PC-3 (cell line): ENCODE measurements at regions not wholly inside any gene's neighbourhood (a gene's known extent, or its start where the extent isn't known, plus 50 kb on each side); places are given as distances from the start of the nearest gene placed in this dataset.
"Not testable (repeated sequence)": the region's sequence is repeated elsewhere in the genome, so short reads cannot be mapped to it uniquely, and the experiment has no call there.

Source experiments
- ATAC-seq: fragments of 200-7000 bp; cut with Tn5 transposase; 2 replicates; pipeline ENCODE4 v1.9.1; 2020; ENCODE audit warnings: mild to moderate bottlenecking, moderate library complexity
- BruUV-seq: library from RNA; stranded (reverse); fragments of 400-500 nt; replicated peaks from 2 replicates; lab custom pipeline; 2021; lab: Mats Ljungman, UMichigan
- CTCF ChIA-PET: fragments of 300-600 bp; sonication (Branson Sonifier 250); formaldehyde crosslinking; loops from one replicate; lab custom pipeline; 2022; ENCODE audit warnings: antibody characterized with exemption; lab: Charles Lee
- POLR2A ChIA-PET: fragments of 300-600 bp; sonication (Branson Sonifier 250); formaldehyde crosslinking; loops from one replicate; lab custom pipeline; 2022; ENCODE audit warnings: antibody characterized with exemption; ENCODE audit not compliant: unreplicated experiment; lab: Charles Lee
- DNase-seq: peaks from one replicate; pipeline ENCODE4 v3.0.0-alpha.2; 2015
- H2AFZ ChIP-seq: fragments of 300-600 bp; sonication (generic); 2 replicates; pipeline ENCODE4 v1.6.0; 2016; ENCODE audit warnings: antibody characterized with exemption, low read length
- H3F3A ChIP-seq: fragments of 300-600 bp; sonication (generic); one replicate; pipeline ENCODE4 v1.6.0; 2017; ENCODE audit warnings: antibody characterized with exemption, low read length, control low read depth, mild to moderate bottlenecking; ENCODE audit not compliant: unreplicated experiment
- H3K27ac ChIP-seq: fragments of 300-600 bp; sonication (generic); 2 replicates; pipeline ENCODE4 v1.5.1; 2016; ENCODE audit warnings: mild to moderate bottlenecking, low read length
- H3K27me3 ChIP-seq: fragments of 300-600 bp; sonication (generic); 2 replicates; pipeline ENCODE4 v1.6.1; 2016; ENCODE audit warnings: low read length, mixed read lengths
- H3K36me3 ChIP-seq: fragments of 300-600 bp; sonication (generic); 2 replicates; pipeline ENCODE4 v1.6.1; 2016; ENCODE audit warnings: low read depth, mixed run types, low read length, mixed read lengths
- H3K4me1 ChIP-seq: fragments of 300-600 bp; sonication (generic); 2 replicates; pipeline ENCODE4 v1.5.1; 2016; ENCODE audit warnings: low read length; ENCODE audit not compliant: insufficient read depth
- H3K4me2 ChIP-seq: fragments of 300-600 bp; sonication (generic); 2 replicates; pipeline ENCODE4 v1.6.0; 2016; ENCODE audit warnings: low read length
- H3K4me3 ChIP-seq: fragments of 300-600 bp; sonication (generic); 2 replicates; pipeline ENCODE4 v1.5.1; 2016; ENCODE audit warnings: mild to moderate bottlenecking, low read length, mixed read lengths
- H3K79me2 ChIP-seq: fragments of 300-600 bp; sonication (generic); 2 replicates; pipeline ENCODE4 v1.6.1; 2017; ENCODE audit warnings: low read length, mixed read lengths
- H3K9ac ChIP-seq: fragments of 300-600 bp; sonication (generic); 2 replicates; pipeline ENCODE4 v1.6.0; 2016; ENCODE audit warnings: mild to moderate bottlenecking, low read length
- H3K9me2 ChIP-seq: fragments of 300-600 bp; sonication (generic); replicated peaks from 2 replicates; pipeline ENCODE4 v1.6.1; 2016; ENCODE audit warnings: mixed run types, low read length, mixed read lengths
- H3K9me3 ChIP-seq: fragments of 300-600 bp; sonication (generic); 2 replicates; pipeline ENCODE4 v1.6.1; 2016; ENCODE audit warnings: low read length, mixed read lengths
- H4K20me1 ChIP-seq: fragments of 300-600 bp; sonication (generic); 2 replicates; pipeline ENCODE4 v1.6.1; 2016; ENCODE audit warnings: low read length, mixed read lengths
- CTCF ChIP-seq: fragments of 300-600 bp; sonication (generic); conservative IDR thresholded peaks from 2 replicates; pipeline ENCODE4 v1.5.1; 2017; ENCODE audit warnings: antibody characterized with exemption, low read depth, mild to moderate bottlenecking, low read length
- EZH2 ChIP-seq: fragments of 300-600 bp; sonication (generic); IDR thresholded peaks from one replicate; pipeline ENCODE4 v1.6.1; 2017; ENCODE audit warnings: antibody characterized with exemption, mild to moderate bottlenecking, low read length; ENCODE audit not compliant: unreplicated experiment
- EZH2phosphoT487 ChIP-seq: fragments of 300-600 bp; sonication (generic); IDR thresholded peaks from 2 replicates; pipeline ENCODE4 v1.6.1; 2018; ENCODE audit warnings: mild to moderate bottlenecking, antibody characterized with exemption, low read length, borderline replicate concordance
- intact Hi-C: fragments of 100-400 bp; cut with micrococcal nuclease; formaldehyde crosslinking; loops from 2 replicates; pipeline ENCODE4 v1.9.0; 2023

GRCh38 chr19:28539759-28540158 lies 673.2 kb downstream of the UQCRFS1 start:
- Histone ChIP-seq H3K79me2 (no peaks in the 10 kb centered on the region), H3K27me3 (no peaks in the 10 kb centered on the region), H3K36me3 (no peaks in the 10 kb centered on the region), H3K9ac (no peak overlapping the region), H3K27ac (no peak overlapping the region), H4K20me1 (no peaks in the 10 kb centered on the region), H3K4me1 (no peaks in the 10 kb centered on the region), H3K4me2 (no peak overlapping the region), H3K9me2 (no peaks in the 10 kb centered on the region), H3K9me3 (no peaks in the 10 kb centered on the region), H3K4me3 (no peak overlapping the region), H3F3A (no peaks in the 10 kb centered on the region), H2AFZ (no peak overlapping the region)
- ChIA-PET CTCF (no interaction called here), POLR2A (no interaction called here)
- DNase-seq, result no peak
- no peak for ATAC-seq
- BruUV-seq, result no TSS peak
- intact Hi-C loops, result no loop called here
- no peak for TF ChIP-seq EZH2
- TF ChIP-seq CTCF, result no peak
- no peak for TF ChIP-seq EZH2phosphoT487

- H3K9me2 ChIP-seq, H3K4me2 ChIP-seq, BruUV-seq, intact Hi-C loops, H2AFZ ChIP-seq, H3F3A ChIP-seq, DNase-seq, CTCF ChIA-PET, H3K79me2 ChIP-seq, H3K27me3 ChIP-seq, H4K20me1 ChIP-seq, H3K4me1 ChIP-seq, H3K9me3 ChIP-seq, H3K27ac ChIP-seq, H3K9ac ChIP-seq, H3K4me3 ChIP-seq, ATAC-seq, H3K36me3 ChIP-seq, POLR2A ChIA-PET: not testable (repeated sequence)
These were observed 674.4 kb downstream of the UQCRFS1 start for GRCh38 chr19:28538579-28538978.

GRCh38 chr19:28537896-28538295 lies 675.1 kb downstream of the UQCRFS1 start:
- TF ChIP-seq EZH2phosphoT487, result no peak
- no peak for TF ChIP-seq EZH2
- no peak for TF ChIP-seq CTCF

More at GRCh38 chr19:28537896-28538295, 675.1 kb downstream of the UQCRFS1 start:
- no peaks in the 10 kb centered on the region for H3F3A ChIP-seq
- no peaks in the 10 kb centered on the region for H3K79me2 ChIP-seq
- H3K9me3 ChIP-seq, result no peaks in the 10 kb centered on the region
- H3K27ac ChIP-seq, result no peak overlapping the region
- no peaks in the 10 kb centered on the region for H3K36me3 ChIP-seq
- H3K4me3 ChIP-seq, result no peak overlapping the region
- H3K9me2 ChIP-seq, result no peaks in the 10 kb centered on the region
- no peak overlapping the region for H3K4me2 ChIP-seq
- H3K9ac ChIP-seq, result no peak overlapping the region
- no peak for DNase-seq
- no TSS peak for BruUV-seq
- ATAC-seq, result no peak
- ChIA-PET CTCF (no interaction called here), POLR2A (no interaction called here)
- intact Hi-C loops, result no loop called here
- no peaks in the 10 kb centered on the region for H3K27me3 ChIP-seq
- no peaks in the 10 kb centered on the region for H3K4me1 ChIP-seq
- H2AFZ ChIP-seq, result no peak overlapping the region
- H4K20me1 ChIP-seq, result no peaks in the 10 kb centered on the region
